Ovary (tissue), 3 donors: ENCODE measurements at regions not wholly inside any gene's neighbourhood (a gene's known extent, or its start where the extent isn't known, plus 50 kb on each side); places are given as distances from the start of the nearest gene placed in this dataset.

Experiments
- EP300 ChIP-seq: sonication (generic); formaldehyde crosslinking; IDR thresholded peaks from one replicate; pipeline ENCODE4 v1.6.1; 2017; ENCODE audit warnings: antibody characterized with exemption
- POLR2A ChIP-seq: fragments of 450-650 bp; IDR thresholded peaks from one replicate; pipeline ENCODE4 v1.6.1; 2017; ENCODE audit warnings: antibody characterized with exemption, mild to moderate bottlenecking, moderate library complexity
- TF ChIP-seq, protein P1 (sequence below), 3 donors: fragments of 450-650 bp in 2 of 3; fragments of 200-600 bp in 1 of 3; IDR thresholded peaks; one replicate each; pipeline versions ENCODE4 v1.5.1 to v1.8.0; 2016 to 2022; ENCODE audit warnings: antibody characterized with exemption in 3 of 3, mild to moderate bottlenecking in 1 of 3
- donor health status: DM: no; HTN: no; CAD: no.

DNA sequence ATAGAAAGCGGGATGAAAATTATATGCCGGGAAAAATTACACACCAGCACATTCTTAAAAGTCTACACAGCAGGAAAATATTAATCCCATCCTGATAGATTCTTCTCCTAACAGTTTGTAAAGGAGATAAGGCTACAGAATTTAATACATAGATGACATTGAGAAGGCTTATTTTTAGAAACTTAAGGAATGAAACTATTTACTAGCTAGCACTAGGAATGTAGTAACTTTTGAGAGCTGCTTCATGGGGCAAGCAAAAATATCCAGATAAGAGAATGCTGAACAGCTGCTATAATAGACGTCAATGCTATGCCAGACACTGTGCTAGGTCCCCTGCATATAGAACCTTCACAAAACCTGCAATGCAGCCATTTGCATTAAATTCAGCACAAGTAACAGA is 912.7 kb upstream of the NR2F2 start:
- TF ChIP-seq, protein P1, sequence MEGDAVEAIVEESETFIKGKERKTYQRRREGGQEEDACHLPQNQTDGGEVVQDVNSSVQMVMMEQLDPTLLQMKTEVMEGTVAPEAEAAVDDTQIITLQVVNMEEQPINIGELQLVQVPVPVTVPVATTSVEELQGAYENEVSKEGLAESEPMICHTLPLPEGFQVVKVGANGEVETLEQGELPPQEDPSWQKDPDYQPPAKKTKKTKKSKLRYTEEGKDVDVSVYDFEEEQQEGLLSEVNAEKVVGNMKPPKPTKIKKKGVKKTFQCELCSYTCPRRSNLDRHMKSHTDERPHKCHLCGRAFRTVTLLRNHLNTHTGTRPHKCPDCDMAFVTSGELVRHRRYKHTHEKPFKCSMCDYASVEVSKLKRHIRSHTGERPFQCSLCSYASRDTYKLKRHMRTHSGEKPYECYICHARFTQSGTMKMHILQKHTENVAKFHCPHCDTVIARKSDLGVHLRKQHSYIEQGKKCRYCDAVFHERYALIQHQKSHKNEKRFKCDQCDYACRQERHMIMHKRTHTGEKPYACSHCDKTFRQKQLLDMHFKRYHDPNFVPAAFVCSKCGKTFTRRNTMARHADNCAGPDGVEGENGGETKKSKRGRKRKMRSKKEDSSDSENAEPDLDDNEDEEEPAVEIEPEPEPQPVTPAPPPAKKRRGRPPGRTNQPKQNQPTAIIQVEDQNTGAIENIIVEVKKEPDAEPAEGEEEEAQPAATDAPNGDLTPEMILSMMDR (IDR thresholded peaks at IDR 0.05): no peak
- TF ChIP-seq EP300 (no peak), POLR2A (no peak)
